ENCODE measurements at regions not wholly inside any gene's neighbourhood (a gene's known extent, or its start where the extent isn't known, plus 50 kb on each side); places are given as distances from the start of the nearest gene placed in this dataset.
"Not testable (repeated sequence)": the region's sequence is repeated elsewhere in the genome, so short reads cannot be mapped to it uniquely, and the experiment has no call there.

GRCh38 chr2:131831450-131832208, 303.9 kb downstream of the CCDC74A start:
- H3K27ac Mint-ChIP-seq; H3K4me3 Mint-ChIP-seq; H3K36me3 Mint-ChIP-seq (ENCODE audit: low read depth); H3K27me3 Mint-ChIP-seq; H3K9me3 Mint-ChIP-seq; H3K4me1 Mint-ChIP-seq (ENCODE audit: low read depth): not testable (repeated sequence)

GRCh38 chr2:131832209-131832780, 304.6 kb downstream of the CCDC74A start:
- H3K36me3 Mint-ChIP-seq (ENCODE audit: low read depth); H3K4me3 Mint-ChIP-seq: not testable (repeated sequence)

GRCh38 chr2:131832917-131833316, 305.2 kb downstream of the CCDC74A start:
- not testable (repeated sequence) for H3K27me3 Mint-ChIP-seq; H3K9me3 Mint-ChIP-seq; H3K27ac Mint-ChIP-seq; H3K4me1 Mint-ChIP-seq (ENCODE audit: low read depth); H3K4me3 Mint-ChIP-seq; H3K36me3 Mint-ChIP-seq (ENCODE audit: low read depth)

More at GRCh38 chr2:131832209-131832780, 304.6 kb downstream of the CCDC74A start:
- not testable (repeated sequence) for H3K27me3 Mint-ChIP-seq; H3K4me1 Mint-ChIP-seq (ENCODE audit: low read depth); H3K27ac Mint-ChIP-seq; H3K9me3 Mint-ChIP-seq

GRCh38 chr2:131833367-131834202, 305.9 kb downstream of the CCDC74A start:
- H3K27ac Mint-ChIP-seq; H3K9me3 Mint-ChIP-seq; H3K4me1 Mint-ChIP-seq (ENCODE audit: low read depth); H3K4me3 Mint-ChIP-seq; H3K36me3 Mint-ChIP-seq (ENCODE audit: low read depth); H3K27me3 Mint-ChIP-seq: not testable (repeated sequence)

GRCh38 chr2:131834203-131835020, 306.7 kb downstream of the CCDC74A start:
- not testable (repeated sequence) for H3K36me3 Mint-ChIP-seq (ENCODE audit: low read depth); H3K27me3 Mint-ChIP-seq; H3K4me3 Mint-ChIP-seq; H3K9me3 Mint-ChIP-seq; H3K27ac Mint-ChIP-seq; H3K4me1 Mint-ChIP-seq (ENCODE audit: low read depth)

DNA sequence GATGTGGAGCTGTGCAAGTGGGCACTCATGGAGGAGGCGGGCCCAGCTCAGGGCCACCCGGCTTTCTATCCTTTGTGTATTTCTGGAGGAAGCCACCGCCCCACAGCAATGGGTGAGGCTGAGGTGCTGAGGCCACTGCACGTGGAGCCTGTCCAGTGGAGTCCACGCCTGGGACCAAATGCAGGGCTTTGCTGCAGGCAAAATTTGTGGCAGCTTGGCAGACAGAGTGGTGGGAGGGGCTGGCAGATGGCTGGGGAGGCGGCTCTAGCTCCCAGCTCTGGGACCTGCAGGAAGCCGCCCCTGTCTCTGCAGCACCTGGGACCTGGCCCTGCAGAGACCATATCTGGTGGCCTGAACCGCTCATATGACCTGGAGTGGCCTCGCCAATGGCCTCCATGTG, 307.3 kb downstream of the CCDC74A start:
- not testable (repeated sequence) for H3K27me3 Mint-ChIP-seq; H3K27ac Mint-ChIP-seq; H3K36me3 Mint-ChIP-seq (ENCODE audit: low read depth); H3K4me3 Mint-ChIP-seq; H3K9me3 Mint-ChIP-seq; H3K4me1 Mint-ChIP-seq (ENCODE audit: low read depth)

- no peaks in the 10 kb centered on the region for H3K36me3 Mint-ChIP-seq (ENCODE audit: low read depth)
- no peak overlapping the region for H3K4me3 Mint-ChIP-seq
- H3K4me1 Mint-ChIP-seq (ENCODE audit: low read depth) = no peaks in the 10 kb centered on the region
- H3K27me3 Mint-ChIP-seq = peaks cover 5% of the 10 kb centered on the region
- no peak overlapping the region for H3K27ac Mint-ChIP-seq
- H3K9me3 Mint-ChIP-seq = no peaks in the 10 kb centered on the region
These were observed 308.0 kb downstream of the CCDC74A start for GRCh38 chr2:131835621-131836091.

- H3K9me3 Mint-ChIP-seq; H3K27me3 Mint-ChIP-seq; H3K36me3 Mint-ChIP-seq (ENCODE audit: low read depth); H3K4me1 Mint-ChIP-seq (ENCODE audit: low read depth); H3K27ac Mint-ChIP-seq; H3K4me3 Mint-ChIP-seq: not testable (repeated sequence)
These were observed 308.4 kb downstream of the CCDC74A start for GRCh38 chr2:131836116-131836515.

GRCh38 chr2:131844044-131844443, 316.4 kb downstream of the CCDC74A start:
- H3K4me1 Mint-ChIP-seq (ENCODE audit: low read depth); H3K27ac Mint-ChIP-seq; H3K4me3 Mint-ChIP-seq; H3K27me3 Mint-ChIP-seq; H3K36me3 Mint-ChIP-seq (ENCODE audit: low read depth); H3K9me3 Mint-ChIP-seq: not testable (repeated sequence)

- not testable (repeated sequence) for H3K36me3 Mint-ChIP-seq (ENCODE audit: low read depth); H3K9me3 Mint-ChIP-seq; H3K27me3 Mint-ChIP-seq; H3K4me3 Mint-ChIP-seq; H3K4me1 Mint-ChIP-seq (ENCODE audit: low read depth); H3K27ac Mint-ChIP-seq
These were observed 305.6 kb downstream of the ANKRD30BL start for GRCh38 chr2:131856202-131856601.

- H3K4me3 Mint-ChIP-seq; H3K9me3 Mint-ChIP-seq; H3K4me1 Mint-ChIP-seq (ENCODE audit: low read depth); H3K27ac Mint-ChIP-seq; H3K27me3 Mint-ChIP-seq; H3K36me3 Mint-ChIP-seq (ENCODE audit: low read depth): not testable (repeated sequence)
These were observed 303.6 kb downstream of the ANKRD30BL start for GRCh38 chr2:131858197-131858596.

All from stimulated activated naive CD8-positive, alpha-beta T cell treated with anti-CD3 and anti-CD28 coated beads, Interleukin-15, Interleukin-2, amounts not matched to agents 100 ng/mL and 50 ng/mL, for 24 hours (primary cell).